ENCODE measurements at regions not wholly inside any gene's neighbourhood (a gene's known extent, or its start where the extent isn't known, plus 50 kb on each side); places are given as distances from the start of the nearest gene placed in this dataset.

DNA sequence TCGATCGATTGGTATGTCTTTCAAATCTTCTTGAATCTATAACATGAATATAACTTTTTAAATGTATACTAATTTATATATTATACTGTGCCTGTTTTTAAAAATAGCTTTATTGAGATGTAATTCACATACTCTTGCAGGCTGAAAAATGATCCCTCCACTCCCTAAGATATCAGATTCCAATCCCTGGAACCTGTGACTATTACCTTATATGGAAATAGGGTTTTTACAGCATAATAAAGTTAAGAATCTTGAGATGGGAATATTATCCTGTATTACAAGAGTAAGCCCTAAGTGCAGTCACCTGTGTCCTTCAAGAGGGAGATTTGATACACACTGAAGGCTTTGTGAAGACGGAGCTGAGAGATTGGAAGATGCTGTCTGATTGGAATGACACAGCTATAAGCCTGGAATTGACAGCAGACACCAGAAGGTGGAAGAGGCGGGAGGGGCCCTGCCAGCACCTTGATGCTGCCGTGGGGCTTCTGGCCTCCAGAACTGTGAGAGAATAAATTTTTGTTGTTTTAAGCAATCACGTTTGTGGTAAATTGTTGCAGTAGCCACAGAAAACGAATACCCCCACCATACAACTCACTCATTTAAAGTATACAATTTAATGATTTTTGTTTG lies 161.3 kb downstream of the RMI1 start (continued):
- TF ChIP-seq SMAD4 (CRISPR knock-in tag; IDR thresholded peaks at IDR 0.05), result no peak
- no peak for TF ChIP-seq ZNF671 (CRISPR knock-in tag; IDR thresholded peaks at IDR 0.05)
- TF ChIP-seq ZNF219 (CRISPR knock-in tag; IDR thresholded peaks at IDR 0.05; ENCODE audit: borderline replicate concordance), result no peak

DNA sequence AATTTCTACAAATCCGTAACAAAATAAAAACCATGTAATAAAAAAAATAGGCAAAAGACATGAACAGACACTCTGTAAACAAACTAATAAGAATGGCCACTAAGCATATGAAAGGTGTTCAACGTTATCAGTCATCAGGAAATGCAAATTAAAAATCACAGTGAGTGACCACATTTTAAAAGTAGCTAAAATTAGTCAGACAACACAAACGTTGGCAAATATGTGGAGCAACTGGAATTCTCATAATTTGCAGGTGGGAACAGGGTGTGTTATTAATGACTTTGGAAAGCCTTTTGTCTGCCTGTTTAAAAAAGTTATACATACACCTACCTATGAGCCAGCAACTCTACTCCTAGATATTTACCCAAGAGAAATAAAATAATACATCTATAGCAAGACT lies 164.4 kb downstream of the RMI1 start:
- DNase-seq (ENCODE audit: low spot score) (no peak), ATAC-seq (no peak)
- CTCF ChIA-PET, result no interaction called here
- H3K4me3 Mint-ChIP-seq, result no peak overlapping the region
- no peaks in the 10 kb centered on the region for H3K9me3 Mint-ChIP-seq
- no peak for TF ChIP-seq ZNF396 (CRISPR knock-in tag; IDR thresholded peaks at IDR 0.05; ENCODE audit: borderline replicate concordance)
- TF ChIP-seq, protein P1, sequence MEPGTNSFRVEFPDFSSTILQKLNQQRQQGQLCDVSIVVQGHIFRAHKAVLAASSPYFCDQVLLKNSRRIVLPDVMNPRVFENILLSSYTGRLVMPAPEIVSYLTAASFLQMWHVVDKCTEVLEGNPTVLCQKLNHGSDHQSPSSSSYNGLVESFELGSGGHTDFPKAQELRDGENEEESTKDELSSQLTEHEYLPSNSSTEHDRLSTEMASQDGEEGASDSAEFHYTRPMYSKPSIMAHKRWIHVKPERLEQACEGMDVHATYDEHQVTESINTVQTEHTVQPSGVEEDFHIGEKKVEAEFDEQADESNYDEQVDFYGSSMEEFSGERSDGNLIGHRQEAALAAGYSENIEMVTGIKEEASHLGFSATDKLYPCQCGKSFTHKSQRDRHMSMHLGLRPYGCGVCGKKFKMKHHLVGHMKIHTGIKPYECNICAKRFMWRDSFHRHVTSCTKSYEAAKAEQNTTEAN (CRISPR knock-in tag; IDR thresholded peaks at IDR 0.05), result no peak
- TF ChIP-seq TEAD1 (CRISPR knock-in tag; IDR thresholded peaks at IDR 0.05), result no peak
- TF ChIP-seq, protein P2, sequence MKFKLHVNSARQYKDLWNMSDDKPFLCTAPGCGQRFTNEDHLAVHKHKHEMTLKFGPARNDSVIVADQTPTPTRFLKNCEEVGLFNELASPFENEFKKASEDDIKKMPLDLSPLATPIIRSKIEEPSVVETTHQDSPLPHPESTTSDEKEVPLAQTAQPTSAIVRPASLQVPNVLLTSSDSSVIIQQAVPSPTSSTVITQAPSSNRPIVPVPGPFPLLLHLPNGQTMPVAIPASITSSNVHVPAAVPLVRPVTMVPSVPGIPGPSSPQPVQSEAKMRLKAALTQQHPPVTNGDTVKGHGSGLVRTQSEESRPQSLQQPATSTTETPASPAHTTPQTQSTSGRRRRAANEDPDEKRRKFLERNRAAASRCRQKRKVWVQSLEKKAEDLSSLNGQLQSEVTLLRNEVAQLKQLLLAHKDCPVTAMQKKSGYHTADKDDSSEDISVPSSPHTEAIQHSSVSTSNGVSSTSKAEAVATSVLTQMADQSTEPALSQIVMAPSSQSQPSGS (CRISPR knock-in tag; IDR thresholded peaks at IDR 0.05; ENCODE audit: borderline replicate concordance, low read depth), result no peak
- no peak for TF ChIP-seq NFYB (CRISPR knock-in tag; conservative IDR thresholded peaks at IDR 0.05; ENCODE audit: low read depth)
- TF ChIP-seq, protein P3, sequence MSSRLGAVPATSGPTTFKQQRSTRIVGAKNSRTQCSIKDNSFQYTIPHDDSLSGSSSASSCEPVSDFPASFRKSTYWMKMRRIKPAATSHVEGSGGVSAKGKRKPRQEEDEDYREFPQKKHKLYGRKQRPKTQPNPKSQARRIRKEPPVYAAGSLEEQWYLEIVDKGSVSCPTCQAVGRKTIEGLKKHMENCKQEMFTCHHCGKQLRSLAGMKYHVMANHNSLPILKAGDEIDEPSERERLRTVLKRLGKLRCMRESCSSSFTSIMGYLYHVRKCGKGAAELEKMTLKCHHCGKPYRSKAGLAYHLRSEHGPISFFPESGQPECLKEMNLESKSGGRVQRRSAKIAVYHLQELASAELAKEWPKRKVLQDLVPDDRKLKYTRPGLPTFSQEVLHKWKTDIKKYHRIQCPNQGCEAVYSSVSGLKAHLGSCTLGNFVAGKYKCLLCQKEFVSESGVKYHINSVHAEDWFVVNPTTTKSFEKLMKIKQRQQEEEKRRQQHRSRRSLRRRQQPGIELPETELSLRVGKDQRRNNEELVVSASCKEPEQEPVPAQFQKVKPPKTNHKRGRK (CRISPR knock-in tag; IDR thresholded peaks at IDR 0.05; ENCODE audit: borderline replicate concordance), result no peak
- no peak for TF ChIP-seq FOXJ3 (CRISPR knock-in tag; IDR thresholded peaks at IDR 0.05; ENCODE audit: borderline replicate concordance)
- TF ChIP-seq, protein P4, sequence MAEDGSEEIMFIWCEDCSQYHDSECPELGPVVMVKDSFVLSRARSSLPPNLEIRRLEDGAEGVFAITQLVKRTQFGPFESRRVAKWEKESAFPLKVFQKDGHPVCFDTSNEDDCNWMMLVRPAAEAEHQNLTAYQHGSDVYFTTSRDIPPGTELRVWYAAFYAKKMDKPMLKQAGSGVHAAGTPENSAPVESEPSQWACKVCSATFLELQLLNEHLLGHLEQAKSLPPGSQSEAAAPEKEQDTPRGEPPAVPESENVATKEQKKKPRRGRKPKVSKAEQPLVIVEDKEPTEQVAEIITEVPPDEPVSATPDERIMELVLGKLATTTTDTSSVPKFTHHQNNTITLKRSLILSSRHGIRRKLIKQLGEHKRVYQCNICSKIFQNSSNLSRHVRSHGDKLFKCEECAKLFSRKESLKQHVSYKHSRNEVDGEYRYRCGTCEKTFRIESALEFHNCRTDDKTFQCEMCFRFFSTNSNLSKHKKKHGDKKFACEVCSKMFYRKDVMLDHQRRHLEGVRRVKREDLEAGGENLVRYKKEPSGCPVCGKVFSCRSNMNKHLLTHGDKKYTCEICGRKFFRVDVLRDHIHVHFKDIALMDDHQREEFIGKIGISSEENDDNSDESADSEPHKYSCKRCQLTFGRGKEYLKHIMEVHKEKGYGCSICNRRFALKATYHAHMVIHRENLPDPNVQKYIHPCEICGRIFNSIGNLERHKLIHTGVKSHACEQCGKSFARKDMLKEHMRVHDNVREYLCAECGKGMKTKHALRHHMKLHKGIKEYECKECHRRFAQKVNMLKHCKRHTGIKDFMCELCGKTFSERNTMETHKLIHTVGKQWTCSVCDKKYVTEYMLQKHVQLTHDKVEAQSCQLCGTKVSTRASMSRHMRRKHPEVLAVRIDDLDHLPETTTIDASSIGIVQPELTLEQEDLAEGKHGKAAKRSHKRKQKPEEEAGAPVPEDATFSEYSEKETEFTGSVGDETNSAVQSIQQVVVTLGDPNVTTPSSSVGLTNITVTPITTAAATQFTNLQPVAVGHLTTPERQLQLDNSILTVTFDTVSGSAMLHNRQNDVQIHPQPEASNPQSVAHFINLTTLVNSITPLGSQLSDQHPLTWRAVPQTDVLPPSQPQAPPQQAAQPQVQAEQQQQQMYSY (CRISPR knock-in tag; IDR thresholded peaks at IDR 0.05), result no peak
- TF ChIP-seq ELF4 (CRISPR knock-in tag; IDR thresholded peaks at IDR 0.05; ENCODE audit: low read depth), result no peak
- TF ChIP-seq, protein P5, sequence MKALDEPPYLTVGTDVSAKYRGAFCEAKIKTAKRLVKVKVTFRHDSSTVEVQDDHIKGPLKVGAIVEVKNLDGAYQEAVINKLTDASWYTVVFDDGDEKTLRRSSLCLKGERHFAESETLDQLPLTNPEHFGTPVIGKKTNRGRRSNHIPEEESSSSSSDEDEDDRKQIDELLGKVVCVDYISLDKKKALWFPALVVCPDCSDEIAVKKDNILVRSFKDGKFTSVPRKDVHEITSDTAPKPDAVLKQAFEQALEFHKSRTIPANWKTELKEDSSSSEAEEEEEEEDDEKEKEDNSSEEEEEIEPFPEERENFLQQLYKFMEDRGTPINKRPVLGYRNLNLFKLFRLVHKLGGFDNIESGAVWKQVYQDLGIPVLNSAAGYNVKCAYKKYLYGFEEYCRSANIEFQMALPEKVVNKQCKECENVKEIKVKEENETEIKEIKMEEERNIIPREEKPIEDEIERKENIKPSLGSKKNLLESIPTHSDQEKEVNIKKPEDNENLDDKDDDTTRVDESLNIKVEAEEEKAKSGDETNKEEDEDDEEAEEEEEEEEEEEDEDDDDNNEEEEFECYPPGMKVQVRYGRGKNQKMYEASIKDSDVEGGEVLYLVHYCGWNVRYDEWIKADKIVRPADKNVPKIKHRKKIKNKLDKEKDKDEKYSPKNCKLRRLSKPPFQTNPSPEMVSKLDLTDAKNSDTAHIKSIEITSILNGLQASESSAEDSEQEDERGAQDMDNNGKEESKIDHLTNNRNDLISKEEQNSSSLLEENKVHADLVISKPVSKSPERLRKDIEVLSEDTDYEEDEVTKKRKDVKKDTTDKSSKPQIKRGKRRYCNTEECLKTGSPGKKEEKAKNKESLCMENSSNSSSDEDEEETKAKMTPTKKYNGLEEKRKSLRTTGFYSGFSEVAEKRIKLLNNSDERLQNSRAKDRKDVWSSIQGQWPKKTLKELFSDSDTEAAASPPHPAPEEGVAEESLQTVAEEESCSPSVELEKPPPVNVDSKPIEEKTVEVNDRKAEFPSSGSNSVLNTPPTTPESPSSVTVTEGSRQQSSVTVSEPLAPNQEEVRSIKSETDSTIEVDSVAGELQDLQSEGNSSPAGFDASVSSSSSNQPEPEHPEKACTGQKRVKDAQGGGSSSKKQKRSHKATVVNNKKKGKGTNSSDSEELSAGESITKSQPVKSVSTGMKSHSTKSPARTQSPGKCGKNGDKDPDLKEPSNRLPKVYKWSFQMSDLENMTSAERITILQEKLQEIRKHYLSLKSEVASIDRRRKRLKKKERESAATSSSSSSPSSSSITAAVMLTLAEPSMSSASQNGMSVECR (CRISPR knock-in tag; IDR thresholded peaks at IDR 0.05; ENCODE audit: borderline replicate concordance), result no peak
- no peak for TF ChIP-seq ZNF671 (CRISPR knock-in tag; IDR thresholded peaks at IDR 0.05)
- no peak for TF ChIP-seq MXD4 (CRISPR knock-in tag; IDR thresholded peaks at IDR 0.05; ENCODE audit: borderline replicate concordance)
- no peak for TF ChIP-seq CREM (CRISPR knock-in tag; IDR thresholded peaks at IDR 0.05)
- peaks cover 39% of the 10 kb centered on the region for H3K4me1 Mint-ChIP-seq
- peaks cover 46% of the 10 kb centered on the region for H3K27me3 Mint-ChIP-seq (ENCODE audit: low read depth)
- no peaks in the 10 kb centered on the region for H3K36me3 Mint-ChIP-seq
- no peak overlapping the region for H3K27ac Mint-ChIP-seq
- POLR2A ChIA-PET, result no interaction called here
